Ishikawa (cell line): ENCODE measurements at regions not wholly inside any gene's neighbourhood (a gene's known extent, or its start where the extent isn't known, plus 50 kb on each side); places are given as distances from the start of the nearest gene placed in this dataset.

ENCODE experiments used
- CEBPB ChIP-seq: IDR thresholded peaks from 2 replicates; pipeline ENCODE4 v1.6.1; 2012
- CREB1 ChIP-seq: IDR thresholded peaks from 2 replicates; pipeline ENCODE4 v1.6.1; 2012; ENCODE audit warnings: low read depth
- EGR1 ChIP-seq: IDR thresholded peaks from 2 replicates; pipeline ENCODE4 v1.6.1; 2012
- EP300 ChIP-seq: IDR thresholded peaks from 2 replicates; pipeline ENCODE4 v1.6.1; 2012; ENCODE audit warnings: borderline replicate concordance
- FOXM1 ChIP-seq: IDR thresholded peaks from 2 replicates; pipeline ENCODE4 v1.6.1; 2012; ENCODE audit warnings: low read depth, borderline replicate concordance
- NFIC ChIP-seq: IDR thresholded peaks from 2 replicates; pipeline ENCODE4 v1.6.1; 2012
- RAD21 ChIP-seq: IDR thresholded peaks from 2 replicates; pipeline ENCODE4 v1.6.1; 2012; ENCODE audit warnings: low read depth
- REST ChIP-seq: IDR thresholded peaks from 2 replicates; pipeline ENCODE4 v1.6.1; 2012; ENCODE audit warnings: low read depth, mild to moderate bottlenecking
- TAF1 ChIP-seq: IDR thresholded peaks from 2 replicates; pipeline ENCODE4 v1.6.1; 2012; ENCODE audit warnings: low read depth, mild to moderate bottlenecking
- TCF12 ChIP-seq: IDR thresholded peaks from 2 replicates; pipeline ENCODE4 v1.6.1; 2012; ENCODE audit warnings: low read depth
- TEAD4 ChIP-seq: IDR thresholded peaks from 2 replicates; pipeline ENCODE4 v1.6.1; 2012
- YY1 ChIP-seq: IDR thresholded peaks from 2 replicates; pipeline ENCODE4 v1.6.1; 2012; ENCODE audit warnings: low read depth
- ZBTB7A ChIP-seq: IDR thresholded peaks from 2 replicates; pipeline ENCODE4 v1.6.1; 2012; ENCODE audit warnings: low read depth
- TF ChIP-seq, protein P1 (sequence below): IDR thresholded peaks from 2 replicates; pipeline ENCODE4 v1.6.1; 2012
- TF ChIP-seq, protein P2 (sequence below): IDR thresholded peaks from 2 replicates; pipeline ENCODE4 v1.6.1; 2012

GRCh38 chr7:25665903-25666670, 437.8 kb upstream of the NPVF start:
- TF ChIP-seq TCF12 (no peak), TEAD4 (no peak), FOXM1 (no peak), TAF1 (no peak), RAD21 (no peak), CEBPB (no peak), ZBTB7A (no peak), YY1 (no peak), NFIC (no peak), CREB1 (no peak)

- no peak for TF ChIP-seq RAD21
- TF ChIP-seq FOXM1 = no peak
- no peak for TF ChIP-seq TAF1
- no peak for TF ChIP-seq TCF12
- TF ChIP-seq, protein P1, sequence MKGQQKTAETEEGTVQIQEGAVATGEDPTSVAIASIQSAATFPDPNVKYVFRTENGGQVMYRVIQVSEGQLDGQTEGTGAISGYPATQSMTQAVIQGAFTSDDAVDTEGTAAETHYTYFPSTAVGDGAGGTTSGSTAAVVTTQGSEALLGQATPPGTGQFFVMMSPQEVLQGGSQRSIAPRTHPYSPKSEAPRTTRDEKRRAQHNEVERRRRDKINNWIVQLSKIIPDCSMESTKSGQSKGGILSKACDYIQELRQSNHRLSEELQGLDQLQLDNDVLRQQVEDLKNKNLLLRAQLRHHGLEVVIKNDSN = no peak
Measured at GRCh38 chr7:25666671-25667060, 438.4 kb upstream of the NPVF start.

- TF ChIP-seq RAD21 (no peak), NFIC (no peak), FOXM1 (no peak), TCF12 (no peak), EGR1 (no peak), TAF1 (no peak), YY1 (no peak), REST (no peak), CREB1 (no peak)
- TF ChIP-seq, protein P2, sequence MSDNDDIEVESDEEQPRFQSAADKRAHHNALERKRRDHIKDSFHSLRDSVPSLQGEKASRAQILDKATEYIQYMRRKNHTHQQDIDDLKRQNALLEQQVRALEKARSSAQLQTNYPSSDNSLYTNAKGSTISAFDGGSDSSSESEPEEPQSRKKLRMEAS = no peak
Measured at GRCh38 chr7:25669281-25669781, 441.0 kb upstream of the NPVF start.

DNA sequence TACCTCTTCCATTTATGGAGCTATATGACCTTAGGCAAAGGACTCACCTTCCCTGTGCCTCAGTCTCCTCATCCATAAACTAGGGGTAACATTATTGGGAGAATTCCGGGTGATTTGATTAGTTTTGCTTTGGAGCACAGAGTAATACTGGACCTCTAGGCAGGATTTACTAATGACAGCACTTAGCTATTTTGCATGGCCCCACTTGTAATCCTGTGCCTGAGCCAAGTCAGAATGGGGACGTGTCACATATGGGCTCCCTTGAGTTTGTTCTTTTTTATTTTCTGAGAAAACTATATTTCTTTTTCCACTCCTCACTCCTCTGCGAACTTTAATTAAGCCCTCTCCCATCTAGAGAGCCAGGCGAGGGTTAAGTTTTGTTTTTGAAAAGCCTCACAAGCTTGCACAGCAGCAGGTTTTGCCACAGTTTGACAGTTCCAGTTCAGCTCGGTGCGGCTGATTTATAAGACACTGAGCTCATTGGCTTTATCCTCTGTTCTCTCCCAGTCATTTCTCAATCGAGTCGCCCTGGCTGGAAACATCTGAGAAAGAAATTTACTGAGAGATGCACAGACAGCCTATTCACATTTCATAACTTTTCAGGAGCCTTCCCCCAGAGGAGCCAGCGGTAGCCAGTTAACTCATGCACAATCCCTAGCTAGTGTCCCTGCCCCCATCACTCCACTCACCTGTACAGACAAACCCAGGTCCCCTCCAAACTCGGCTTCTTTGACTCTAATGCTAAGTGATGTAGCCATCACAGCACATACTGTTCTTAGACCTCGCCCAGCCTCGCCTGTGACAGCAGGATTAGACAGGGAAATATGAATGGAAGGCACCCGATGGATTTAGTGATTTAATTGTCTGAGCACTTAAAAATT, 441.9 kb upstream of the NPVF start:
- TF ChIP-seq EP300 = no peak
- TF ChIP-seq, protein P1 = no peak
- no peak for TF ChIP-seq RAD21
- TF ChIP-seq, protein P2 = no peak
- TF ChIP-seq ZBTB7A = no peak
- TF ChIP-seq CREB1 = no peak
- no peak for TF ChIP-seq NFIC
- no peak for TF ChIP-seq TCF12

DNA sequence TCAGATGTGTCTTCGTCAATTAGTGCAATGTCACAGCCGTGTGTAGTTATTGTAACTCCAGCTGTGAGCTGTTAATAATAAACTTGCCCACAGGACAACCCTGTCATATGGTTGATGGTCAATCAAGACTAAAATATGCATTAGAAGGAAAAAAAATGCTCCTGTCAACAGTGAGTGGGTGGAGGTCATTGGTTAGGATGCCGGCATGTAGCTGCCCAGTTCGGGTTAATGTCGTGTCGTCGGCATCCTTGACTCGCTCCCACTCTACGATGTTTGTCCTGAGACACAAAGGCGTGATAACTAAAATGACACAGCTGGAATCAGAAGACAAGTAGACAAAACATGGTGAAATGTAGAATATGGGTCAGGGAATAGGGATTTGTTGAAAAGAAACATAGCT, 442.8 kb upstream of the NPVF start:
- TF ChIP-seq FOXM1 (no peak), EGR1 (no peak), EP300 (no peak), TCF12 (no peak), YY1 (no peak), TEAD4 (no peak), ZBTB7A (no peak), CREB1 (no peak)
- TF ChIP-seq, protein P1 = no peak

- no peak for TF ChIP-seq RAD21
- TF ChIP-seq, protein P2 = no peak
- TF ChIP-seq CEBPB = no peak
- TF ChIP-seq TEAD4 = no peak
- no peak for TF ChIP-seq ZBTB7A
- TF ChIP-seq TAF1 = no peak
- TF ChIP-seq EP300 = no peak
- TF ChIP-seq FOXM1 = no peak
- no peak for TF ChIP-seq CREB1
- TF ChIP-seq, protein P1 = no peak
- no peak for TF ChIP-seq EGR1
- TF ChIP-seq YY1 = no peak
- no peak for TF ChIP-seq NFIC
- TF ChIP-seq REST = no peak
- TF ChIP-seq TCF12 = no peak
Measured at GRCh38 chr7:25672496-25672895, 444.2 kb upstream of the NPVF start.
